Endothelial cell of umbilical vein (primary cell): ENCODE measurements at regions not wholly inside any gene's neighbourhood (a gene's known extent, or its start where the extent isn't known, plus 50 kb on each side); places are given as distances from the start of the nearest gene placed in this dataset.

Experiments
- CTCF ChIP-seq, 2 donors: IDR thresholded peaks; 1 replicate in 1 of 2; 2 replicates in 1 of 2; pipeline ENCODE4 v1.5.1; 2011; ENCODE audit warnings: low read length in 2 of 2, mild to moderate bottlenecking in 2 of 2, moderate library complexity in 2 of 2, control low read depth in 1 of 2, inconsistent platforms in 1 of 2, low read depth in 1 of 2; ENCODE audit not compliant: insufficient read depth in 1 of 2; ENCODE audit errors: extremely low read depth in 1 of 2
- EZH2 ChIP-seq: IDR thresholded peaks from 2 replicates; pipeline ENCODE4 v1.6.1; 2012; ENCODE audit warnings: borderline replicate concordance, low read depth, mild to moderate bottlenecking, moderate library complexity, low read length, inconsistent platforms; ENCODE audit not compliant: severe bottlenecking
- FOS ChIP-seq: IDR thresholded peaks from 2 replicates; pipeline ENCODE4 v1.6.1; 2011; ENCODE audit warnings: mild to moderate bottlenecking, low read length, moderate library complexity, borderline replicate concordance; ENCODE audit not compliant: insufficient read depth
- JUN ChIP-seq: IDR thresholded peaks from 2 replicates; pipeline ENCODE4 v1.6.1; 2011; ENCODE audit warnings: borderline replicate concordance, low read depth; ENCODE audit not compliant: insufficient read length, insufficient read depth
- MAX ChIP-seq: IDR thresholded peaks from 2 replicates; pipeline ENCODE4 v1.6.1; 2011; ENCODE audit not compliant: insufficient read depth, insufficient read length
- MYC ChIP-seq: IDR thresholded peaks from one replicate; pipeline ENCODE4 v1.6.1; 2011; ENCODE audit warnings: mild to moderate bottlenecking, low read depth, low read length
- POLR2A ChIP-seq: IDR thresholded peaks from 2 replicates; pipeline ENCODE4 v1.6.1; 2012; ENCODE audit warnings: low read depth, mild to moderate bottlenecking, control low read depth, low read length
- POLR2AphosphoS5 ChIP-seq: IDR thresholded peaks from 2 replicates; pipeline ENCODE4 v1.6.1; 2012; ENCODE audit warnings: low read depth, mild to moderate bottlenecking, control low read depth, low read length, moderate library complexity; ENCODE audit not compliant: insufficient read depth

GRCh38 chr1:47554082-47554481 lies 116.2 kb downstream of the FOXD2 start:
- TF ChIP-seq CTCF (IDR thresholded peaks at IDR 0.05; ENCODE audit: extremely low read depth in 1 of 2, insufficient read depth in 1 of 2, low read depth in 1 of 2, low read length in 2 of 2) (no peak), POLR2A (no peak), POLR2AphosphoS5 (no peak), EZH2 (no peak), FOS (no peak), MAX (no peak), JUN (no peak), MYC (no peak)
